HG03575 (cell line): ENCODE measurements at regions not wholly inside any gene's neighbourhood (a gene's known extent, or its start where the extent isn't known, plus 50 kb on each side); places are given as distances from the start of the nearest gene placed in this dataset.

ENCODE experiments used
- ATAC-seq: cut with Tn5 transposase; IDR thresholded peaks from one replicate; pipeline ENCODE4 v1.9.1; 2021; ENCODE audit not compliant: unreplicated experiment, insufficient number of reproducible peaks, low FRiP score; ENCODE audit errors: extremely low read depth

DNA sequence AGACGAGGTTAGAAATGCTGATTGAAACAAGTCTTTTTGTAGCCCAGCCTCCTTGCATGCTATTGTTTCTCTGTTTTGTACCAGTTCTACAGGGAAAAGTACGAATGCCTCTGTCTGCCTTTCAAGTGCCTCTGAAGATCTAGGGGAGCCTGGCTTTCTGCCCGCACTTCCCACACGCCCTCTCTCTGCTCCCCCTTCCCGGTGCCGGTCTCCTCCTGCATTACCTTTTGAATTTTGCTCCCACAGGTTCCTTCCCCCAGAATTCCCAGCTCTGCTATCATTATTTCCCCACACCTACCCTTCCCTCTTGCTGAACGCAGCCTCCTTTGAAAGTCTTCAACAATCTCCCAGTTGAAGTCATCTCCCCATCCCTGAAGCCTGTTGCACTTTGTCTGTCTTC is 689.7 kb downstream of the BCL11B start:
- no peak for ATAC-seq

GRCh38 chr14:98591161-98591560 is 680.8 kb downstream of the BCL11B start:
- ATAC-seq, result no peak

DNA sequence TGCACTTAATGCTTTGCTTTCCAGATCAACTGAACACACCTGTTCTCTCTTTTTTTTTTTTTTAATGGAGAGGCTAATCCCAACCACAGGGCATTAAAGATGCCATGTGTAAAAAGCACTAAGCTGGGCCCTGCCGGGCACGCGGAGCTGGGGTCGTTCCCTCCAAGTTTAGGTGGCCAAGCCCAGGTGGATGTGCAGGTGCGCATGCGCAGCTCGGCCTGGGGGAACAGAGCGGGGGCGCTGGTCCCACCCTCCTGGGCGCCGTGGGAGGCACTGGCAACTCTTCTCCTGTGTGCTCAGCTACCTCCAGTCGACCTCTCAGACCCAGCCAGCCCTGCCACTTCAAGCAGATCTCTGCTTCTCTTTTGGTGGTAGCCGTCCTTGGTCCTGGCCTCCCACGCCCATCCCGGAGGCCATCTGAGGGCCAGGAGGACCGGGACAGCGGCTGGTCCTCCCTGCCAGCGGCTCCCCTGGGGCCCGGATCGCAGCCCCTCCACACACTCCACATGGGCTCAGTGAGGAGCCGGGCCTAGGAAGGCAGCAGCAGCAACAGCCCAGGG is 679.3 kb downstream of the BCL11B start:
- ATAC-seq, result no peak

- ATAC-seq, result no peak
Observed at GRCh38 chr14:98593361-98593761, 678.6 kb downstream of the BCL11B start.

DNA sequence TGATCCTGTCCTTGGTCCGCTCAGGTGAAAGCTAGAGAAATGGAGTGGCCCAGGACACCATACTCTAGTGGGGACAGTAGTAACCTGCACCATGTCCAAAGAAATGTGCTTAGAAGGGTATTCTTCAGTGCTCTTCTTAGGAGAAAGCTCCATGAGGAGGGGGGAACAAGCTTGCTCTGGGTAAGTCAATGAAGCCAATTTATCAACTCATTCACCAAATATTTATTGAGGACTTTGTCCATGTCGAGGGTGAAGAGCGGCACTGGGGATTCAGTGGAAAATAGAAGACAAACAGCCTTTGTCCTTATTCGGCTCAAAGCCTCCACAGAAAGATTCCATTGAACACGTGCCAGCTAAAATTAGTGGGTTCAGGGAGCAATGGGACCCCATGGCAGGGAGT is 677.8 kb downstream of the BCL11B start:
- no peak for ATAC-seq

GRCh38 chr14:98598576-98598975 is 673.4 kb downstream of the BCL11B start:
- no peak for ATAC-seq

- ATAC-seq, result no peak
Observed at GRCh38 chr14:98599082-98599481, 672.9 kb downstream of the BCL11B start.

DNA sequence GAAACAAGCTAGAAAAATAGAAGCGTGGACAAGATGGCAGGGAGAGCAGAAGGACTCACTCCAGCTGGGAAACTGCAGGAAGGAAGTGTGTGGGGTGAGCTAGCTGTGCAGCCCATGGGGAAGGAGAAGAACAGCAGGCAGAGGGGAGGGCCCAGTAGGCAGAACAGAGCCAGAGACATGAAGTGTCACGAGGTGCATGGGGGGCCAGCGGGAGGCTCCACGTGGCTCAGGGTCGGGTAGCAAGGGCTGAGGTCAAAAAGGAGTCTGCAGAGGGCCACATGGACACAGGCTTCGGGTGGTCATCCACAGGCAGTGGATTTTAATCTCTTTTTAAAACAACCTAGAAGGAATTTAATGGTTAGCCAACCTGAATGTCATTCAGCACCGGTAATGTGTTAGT is 669.0 kb downstream of the BCL11B start:
- no peak for ATAC-seq

GRCh38 chr14:98605043-98605442 is 667.0 kb downstream of the BCL11B start:
- no peak for ATAC-seq

DNA sequence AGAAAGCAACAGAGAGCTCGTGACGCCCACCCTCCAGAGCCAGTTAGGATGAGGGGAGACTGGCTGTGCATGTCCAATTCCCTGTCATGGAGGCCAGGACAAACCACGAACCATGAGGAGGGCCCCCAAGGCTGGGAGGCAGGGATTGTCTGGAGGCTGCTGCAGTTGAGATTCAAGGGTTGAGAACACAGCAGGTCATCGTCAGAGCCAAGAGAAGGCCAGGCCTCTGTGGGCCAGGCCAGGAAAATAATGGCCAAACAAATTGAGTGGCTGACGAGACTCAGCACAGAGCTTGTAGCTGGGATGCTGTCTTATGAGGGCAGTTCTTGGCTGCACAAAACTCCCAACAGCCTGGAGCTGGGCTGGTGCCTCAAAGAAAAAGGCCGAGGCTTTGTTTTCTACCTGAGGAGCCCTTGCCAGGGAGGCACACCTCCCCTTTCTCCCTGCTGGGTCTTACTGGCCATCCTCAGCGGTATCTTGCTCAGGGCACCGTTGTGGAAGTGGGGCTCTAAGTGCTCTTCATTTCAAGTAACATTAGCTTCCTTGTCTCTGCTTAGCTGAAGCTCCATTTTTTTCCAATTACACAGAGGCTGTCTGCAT is 665.9 kb downstream of the BCL11B start:
- no peak for ATAC-seq

DNA sequence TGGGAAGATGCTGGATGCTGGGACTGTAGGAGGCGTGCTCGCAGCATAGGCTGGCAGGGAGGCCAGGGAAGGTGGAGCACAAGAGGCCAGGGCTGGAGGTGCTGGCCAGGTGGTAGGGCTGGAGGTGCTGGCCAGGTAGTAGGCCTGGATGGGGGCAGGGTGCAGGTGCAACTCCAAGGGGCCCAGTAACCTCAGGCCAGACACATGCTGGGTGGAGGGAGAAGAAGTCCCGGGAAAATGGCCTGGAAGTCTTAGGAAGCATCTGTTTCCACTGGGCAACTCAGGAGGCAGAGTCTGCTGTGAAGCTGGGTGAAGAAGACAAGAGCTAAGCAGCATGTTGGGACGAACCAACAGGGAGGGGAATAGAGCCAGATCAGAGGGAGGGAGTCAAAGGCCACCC is 665.2 kb downstream of the BCL11B start:
- no peak for ATAC-seq

DNA sequence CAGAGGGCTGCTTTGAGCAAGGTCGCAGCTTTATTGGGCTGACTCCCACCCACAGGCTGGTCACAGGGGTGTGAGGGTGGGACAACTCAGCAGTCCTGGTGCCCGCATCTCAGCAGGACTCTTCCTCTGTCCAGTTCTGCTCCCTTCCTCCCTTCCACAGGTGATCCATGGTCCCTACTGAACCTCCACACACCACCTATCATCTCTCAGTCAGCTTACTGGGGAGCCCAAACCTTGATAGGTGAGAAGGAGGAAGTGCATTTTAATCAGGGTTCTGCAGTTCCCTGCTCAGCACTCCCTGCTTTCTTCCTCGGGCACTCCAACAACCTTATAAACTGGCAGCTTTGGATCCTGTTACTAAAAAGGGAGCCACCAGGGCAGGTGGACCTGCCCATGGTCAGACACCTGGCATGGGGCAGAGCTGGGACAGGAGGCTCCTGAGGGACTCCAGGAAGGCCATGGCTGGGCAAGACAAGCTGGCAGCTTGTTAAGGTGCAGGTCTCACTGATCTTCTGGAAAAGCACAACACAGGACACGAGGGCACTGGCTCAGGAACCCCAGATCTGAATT is 664.6 kb downstream of the BCL11B start:
- ATAC-seq, result no peak

- no peak for ATAC-seq
Observed at GRCh38 chr14:98608071-98609060, 663.6 kb downstream of the BCL11B start.

DNA sequence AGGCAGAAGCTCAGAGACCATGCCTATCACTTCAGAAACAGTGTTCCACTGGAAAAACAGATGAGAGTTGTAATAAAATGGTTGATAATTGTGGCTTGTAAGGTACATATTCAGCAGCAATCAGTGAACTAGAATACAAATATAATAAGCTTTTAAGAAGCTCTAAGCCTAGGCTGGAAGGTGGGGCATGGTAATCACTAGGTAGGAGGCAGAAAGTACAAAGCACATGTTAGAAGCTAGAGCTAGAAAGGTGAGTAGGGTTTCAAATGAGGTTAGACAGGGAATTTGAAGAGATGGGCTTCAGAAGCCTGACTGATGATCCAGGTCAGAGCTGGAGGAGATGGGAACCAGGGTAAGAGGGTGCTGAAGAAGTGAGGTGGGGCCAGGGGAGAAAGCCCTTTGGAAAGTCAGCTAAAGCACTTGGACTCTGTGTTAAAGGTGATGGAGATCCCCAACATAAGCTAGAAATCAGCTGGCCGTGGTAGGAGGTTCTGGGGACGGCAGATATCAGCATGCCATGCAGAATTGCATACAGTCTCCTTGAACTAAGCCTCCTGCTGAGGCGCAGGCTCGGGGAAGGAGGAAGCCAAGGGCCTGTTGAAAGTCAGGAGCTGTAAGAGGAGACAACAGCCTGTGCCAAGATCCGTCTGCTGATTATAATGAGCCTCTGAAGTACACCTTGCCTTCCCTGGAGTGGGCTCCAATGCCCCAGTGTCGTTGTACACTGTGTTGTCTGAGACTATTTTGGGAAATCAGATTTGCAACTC is 659.4 kb downstream of the BCL11B start:
- no peak for ATAC-seq

DNA sequence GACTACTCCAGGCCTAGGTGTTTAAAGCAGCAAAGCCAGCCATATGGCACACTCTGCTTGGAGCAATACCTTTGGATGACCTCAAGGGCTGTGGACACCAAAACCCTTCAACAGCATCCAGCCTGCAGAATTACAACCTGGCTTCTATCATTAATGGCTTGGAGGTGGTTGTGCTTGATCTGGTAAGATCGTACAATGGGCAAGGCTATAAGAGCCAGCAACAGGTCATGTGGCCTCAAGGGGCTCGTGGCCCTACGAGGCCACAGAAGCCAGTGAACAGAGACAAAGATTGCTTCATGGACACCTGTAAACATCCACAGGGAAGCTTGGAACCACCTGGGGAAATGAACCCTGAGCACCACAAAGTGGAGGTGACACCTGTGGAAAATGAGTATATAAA is 657.3 kb downstream of the BCL11B start:
- no peak for ATAC-seq

DNA sequence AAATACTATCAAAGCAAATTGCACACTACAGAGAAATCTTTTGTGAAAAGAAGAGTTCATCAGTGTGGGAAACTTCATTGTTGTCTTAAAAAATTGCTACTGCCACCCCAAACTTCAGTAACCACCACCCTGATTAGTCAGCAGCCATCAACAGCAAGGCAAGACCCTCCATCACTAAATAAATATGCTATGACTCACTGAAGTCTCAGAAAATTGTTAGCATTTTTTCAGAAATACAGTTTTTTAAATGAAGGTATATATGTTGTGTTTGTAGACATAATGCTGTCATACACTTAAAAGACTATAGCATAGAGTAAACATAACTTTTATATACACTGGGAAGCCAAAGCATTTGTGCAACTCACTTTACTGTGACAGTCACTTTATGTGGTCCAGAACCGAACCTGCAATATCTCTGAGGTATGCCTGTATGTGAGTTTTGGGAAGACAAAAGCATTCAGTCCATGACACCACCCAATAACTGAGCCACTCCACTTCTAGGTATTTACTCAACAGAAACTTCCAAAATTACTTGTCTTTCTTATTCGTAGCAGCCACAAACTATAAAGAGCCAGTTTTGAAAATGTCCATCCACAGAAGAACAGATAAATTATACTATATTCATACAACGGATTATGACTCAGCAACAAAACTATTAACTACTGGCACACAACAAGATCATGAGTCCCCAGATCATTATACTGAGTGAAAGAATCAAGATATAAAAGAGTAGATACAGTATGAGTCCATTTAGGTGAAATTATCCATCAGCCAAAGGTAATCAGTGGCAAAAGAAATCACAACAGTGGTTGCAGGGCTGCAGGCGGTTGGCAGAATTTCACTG is 649.6 kb downstream of the BCL11B start:
- no peak for ATAC-seq

GRCh38 chr14:98623788-98624415 is 648.1 kb downstream of the BCL11B start:
- ATAC-seq, result no peak

- ATAC-seq, result no peak
Observed at GRCh38 chr14:98633380-98633779, 638.6 kb downstream of the BCL11B start.
